Hematopoietic multipotent progenitor cell treated with erythropoietin and hydrocortisone succinate and interleukin-3 and kit ligand, for 15 days (in vitro differentiated cells): ENCODE measurements at regions not wholly inside any gene's neighbourhood (a gene's known extent, or its start where the extent isn't known, plus 50 kb on each side); places are given as distances from the start of the nearest gene placed in this dataset.
"Not testable (repeated sequence)": the region's sequence is repeated elsewhere in the genome, so short reads cannot be mapped to it uniquely, and the experiment has no call there.

Experiments used
- DNase-seq: peaks from one replicate; pipeline ENCODE4 v3.0.0-alpha.2; 2015; ENCODE audit warnings: low spot score

DNA sequence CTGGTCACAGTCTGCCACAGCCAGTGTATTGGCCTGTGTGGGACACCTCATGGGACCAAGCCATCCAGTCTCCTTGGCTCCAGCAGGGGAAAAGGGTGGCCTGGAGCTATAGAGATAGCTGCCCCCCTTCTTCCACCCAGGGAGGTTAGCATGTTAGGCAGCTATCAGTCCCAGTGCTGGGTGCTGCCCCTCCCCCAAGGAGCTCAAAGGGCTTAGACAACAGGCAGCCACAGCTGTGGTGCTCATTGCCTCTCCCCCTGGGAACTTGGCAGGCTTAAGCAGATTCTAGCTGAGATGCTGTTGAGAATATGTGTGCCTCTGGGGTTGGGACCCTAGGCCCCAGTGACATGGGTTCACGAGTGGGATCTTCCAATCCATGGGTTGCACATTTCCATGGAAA is 226.0 kb upstream of the PTGER4 start:
- no peak for DNase-seq

DNA sequence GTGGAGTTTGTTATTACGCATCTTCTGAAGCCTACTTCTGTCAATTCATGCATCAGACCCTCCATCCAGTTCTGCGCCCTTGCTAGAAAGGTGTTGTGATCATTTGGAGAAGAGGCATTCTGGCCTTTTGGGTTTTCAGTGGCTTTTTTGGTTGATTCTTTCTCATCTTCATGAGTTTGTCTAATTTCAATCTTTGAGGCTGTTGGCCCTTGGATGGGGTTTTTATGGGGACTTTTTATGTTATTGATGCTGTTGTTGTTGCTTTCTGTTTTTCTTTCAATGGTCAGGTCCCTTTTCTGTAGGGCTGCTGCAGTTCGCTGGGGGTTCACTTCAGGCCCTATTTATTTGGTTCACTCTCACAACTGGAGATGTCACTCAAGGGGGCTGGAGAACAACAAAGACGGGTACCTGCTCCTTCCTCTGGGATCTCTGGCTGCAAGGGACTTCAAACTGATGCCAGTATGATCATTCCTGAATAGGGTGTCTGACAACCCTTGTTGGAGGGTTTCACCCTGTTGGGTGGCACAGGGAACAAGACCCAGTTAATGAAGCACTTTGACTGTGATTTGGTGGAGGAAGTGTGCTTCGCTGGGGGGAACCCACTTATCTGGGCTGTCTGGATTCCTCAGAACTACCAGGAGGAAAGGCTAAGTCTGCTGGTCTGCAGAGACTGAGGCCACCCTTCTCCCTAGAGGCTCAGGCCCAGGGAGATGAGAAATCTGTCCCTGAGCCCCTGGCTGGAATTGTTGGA is 226.7 kb upstream of the PTGER4 start:
- DNase-seq: no peak

DNA sequence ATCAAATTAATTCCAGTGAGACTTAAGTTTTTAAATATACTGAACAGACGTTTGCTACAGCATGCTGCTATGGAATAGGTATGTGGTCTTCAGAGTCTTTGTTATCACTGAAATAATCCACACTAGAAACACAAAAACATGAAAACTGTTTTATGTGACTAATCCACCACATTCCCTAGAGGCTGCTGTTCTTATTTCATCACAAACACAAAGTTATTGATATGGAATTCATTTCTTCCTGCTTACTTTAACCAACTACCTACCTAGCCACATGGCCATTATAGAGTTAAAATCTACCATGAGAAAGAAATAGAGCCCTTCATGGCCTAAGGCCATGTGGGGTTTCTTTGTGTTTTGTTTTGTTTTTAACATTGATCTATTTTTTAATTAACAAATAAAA is 232.3 kb upstream of the PTGER4 start:
- DNase-seq: no peak

GRCh38 chr5:40446910-40447309 is 232.8 kb upstream of the PTGER4 start:
- DNase-seq: no peak

DNA sequence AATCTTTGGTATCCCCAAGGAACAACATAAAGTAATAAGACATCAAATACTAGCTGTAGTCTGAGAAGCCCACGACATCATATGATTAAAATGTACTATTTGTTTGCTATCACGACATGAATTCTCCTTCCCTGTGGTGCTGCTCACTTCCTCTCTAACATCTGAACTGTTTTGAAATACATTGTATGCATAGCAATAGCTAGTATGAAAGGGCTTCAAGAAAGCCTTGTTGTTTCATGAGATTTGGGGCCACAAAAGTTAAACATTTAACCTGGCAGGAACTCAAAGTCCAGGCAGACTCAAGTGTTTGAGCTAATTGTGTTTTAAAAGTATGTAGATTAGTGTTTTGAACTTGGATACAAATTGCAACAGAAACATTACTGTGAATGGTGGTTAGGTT is 237.4 kb upstream of the PTGER4 start:
- DNase-seq: no peak

GRCh38 chr5:40441733-40442132 is 238.0 kb upstream of the PTGER4 start:
- no peak for DNase-seq

DNA sequence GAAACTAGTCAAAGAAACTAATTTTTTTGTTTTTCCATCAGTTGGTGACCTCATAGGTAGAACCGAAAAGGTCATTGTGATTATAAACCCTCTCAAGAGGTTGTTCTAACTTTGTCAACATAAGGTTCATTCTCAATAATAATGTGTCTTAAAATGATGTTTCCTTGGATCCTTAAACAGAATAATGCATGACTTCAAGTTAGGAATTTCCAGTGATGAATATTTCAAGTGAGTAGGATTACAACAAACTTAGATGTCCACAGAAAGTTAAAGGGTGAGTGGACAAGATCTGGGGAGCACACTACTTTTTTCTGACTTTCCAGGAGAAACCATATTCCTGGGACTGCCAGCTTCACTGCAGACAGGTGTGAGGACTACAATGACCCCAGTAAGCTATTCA is 239.0 kb upstream of the PTGER4 start:
- DNase-seq: no peak

GRCh38 chr5:40439103-40439502 is 240.6 kb upstream of the PTGER4 start:
- not testable (repeated sequence) for DNase-seq

- DNase-seq: not testable (repeated sequence)
These were observed 241.1 kb upstream of the PTGER4 start for GRCh38 chr5:40438646-40439045.

GRCh38 chr5:40437452-40437861 is 242.3 kb upstream of the PTGER4 start:
- DNase-seq: no peak

GRCh38 chr5:40436535-40437237 is 243.0 kb upstream of the PTGER4 start:
- DNase-seq: no peak

DNA sequence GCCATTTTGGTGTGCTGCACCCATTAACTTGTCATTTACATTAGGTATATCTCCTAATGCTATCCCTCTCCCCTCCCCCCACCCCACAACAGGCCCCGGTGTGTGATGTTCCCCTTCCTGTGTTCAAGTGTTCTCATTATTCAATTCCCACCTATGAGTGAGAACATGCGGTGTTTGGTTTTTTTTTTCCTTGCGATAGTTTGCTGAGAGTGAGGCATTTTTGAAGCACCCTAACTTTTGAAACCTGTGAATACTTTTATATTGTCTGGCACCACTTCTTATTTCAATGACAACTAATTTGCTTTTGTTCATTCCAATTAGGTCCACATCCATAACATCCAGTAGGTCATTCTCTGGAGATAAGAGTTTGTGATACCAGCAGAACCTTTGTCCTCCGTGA is 244.0 kb upstream of the PTGER4 start:
- DNase-seq: not testable (repeated sequence)

DNA sequence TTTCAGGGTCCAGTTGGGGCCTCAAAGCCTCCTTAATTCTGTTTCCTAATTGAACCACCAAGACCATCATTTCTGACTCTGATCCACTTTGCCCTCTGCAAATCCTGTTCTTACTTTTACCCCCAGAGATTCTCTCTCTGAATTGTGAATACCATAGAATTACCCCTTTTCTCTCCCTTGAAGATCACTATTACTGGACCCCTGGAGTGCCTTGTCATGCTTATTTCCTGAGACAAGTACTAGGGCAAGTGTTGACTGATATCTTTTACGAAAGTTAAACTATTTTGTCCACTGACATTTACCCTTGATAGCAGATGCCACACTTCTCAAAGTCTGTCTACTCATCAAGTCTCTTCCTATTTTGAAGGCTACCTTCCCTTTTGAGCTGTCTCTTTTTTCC is 246.9 kb upstream of the PTGER4 start:
- DNase-seq: no peak

DNA sequence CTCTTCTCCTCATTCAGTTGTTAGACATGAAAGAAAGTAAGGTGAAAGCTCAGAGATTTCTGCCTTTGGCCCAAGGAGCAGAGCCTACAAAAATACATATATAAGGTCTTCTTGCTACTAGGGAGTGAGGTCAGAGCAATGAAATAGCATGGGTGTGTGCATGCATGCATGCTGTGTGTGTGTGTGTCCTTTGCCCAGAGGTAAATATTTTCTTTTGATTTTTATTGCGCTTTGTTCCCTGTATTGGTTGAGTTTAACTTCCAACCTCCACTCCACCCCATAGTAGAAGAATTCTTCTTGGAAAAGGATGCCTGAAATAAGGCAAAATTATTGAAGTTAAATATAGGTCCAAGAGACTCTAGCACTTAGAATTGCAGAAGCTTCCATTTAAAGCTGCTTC is 248.0 kb upstream of the PTGER4 start:
- no peak for DNase-seq

DNA sequence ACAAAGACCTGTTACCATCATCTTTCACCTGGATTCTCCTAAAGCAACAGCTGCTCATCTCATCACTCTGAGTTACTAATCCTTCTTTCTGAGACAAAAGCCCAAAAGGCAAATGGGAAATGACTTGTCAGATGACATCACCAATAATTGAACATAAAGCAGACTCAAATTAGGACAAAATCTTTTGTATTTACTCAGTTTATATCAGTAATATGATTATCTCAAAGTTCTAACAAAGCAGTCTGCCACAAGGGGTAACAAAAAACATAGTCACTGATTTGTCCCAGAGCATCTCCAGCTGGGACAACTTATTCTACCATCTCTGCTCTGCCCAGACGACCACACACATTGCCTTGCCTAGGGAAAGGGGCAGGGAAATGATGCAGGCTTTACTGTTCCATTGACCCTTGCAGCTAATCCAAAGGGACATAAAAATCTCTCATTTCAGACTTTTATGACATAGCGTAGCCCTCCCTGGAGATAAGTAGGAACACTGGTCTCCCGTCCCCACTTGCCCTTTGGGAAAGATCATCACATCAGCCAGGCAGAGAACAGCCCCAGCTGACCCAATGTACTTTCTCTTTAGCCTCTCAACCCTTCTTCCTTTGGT is 249.5 kb upstream of the PTGER4 start:
- no peak for DNase-seq

DNA sequence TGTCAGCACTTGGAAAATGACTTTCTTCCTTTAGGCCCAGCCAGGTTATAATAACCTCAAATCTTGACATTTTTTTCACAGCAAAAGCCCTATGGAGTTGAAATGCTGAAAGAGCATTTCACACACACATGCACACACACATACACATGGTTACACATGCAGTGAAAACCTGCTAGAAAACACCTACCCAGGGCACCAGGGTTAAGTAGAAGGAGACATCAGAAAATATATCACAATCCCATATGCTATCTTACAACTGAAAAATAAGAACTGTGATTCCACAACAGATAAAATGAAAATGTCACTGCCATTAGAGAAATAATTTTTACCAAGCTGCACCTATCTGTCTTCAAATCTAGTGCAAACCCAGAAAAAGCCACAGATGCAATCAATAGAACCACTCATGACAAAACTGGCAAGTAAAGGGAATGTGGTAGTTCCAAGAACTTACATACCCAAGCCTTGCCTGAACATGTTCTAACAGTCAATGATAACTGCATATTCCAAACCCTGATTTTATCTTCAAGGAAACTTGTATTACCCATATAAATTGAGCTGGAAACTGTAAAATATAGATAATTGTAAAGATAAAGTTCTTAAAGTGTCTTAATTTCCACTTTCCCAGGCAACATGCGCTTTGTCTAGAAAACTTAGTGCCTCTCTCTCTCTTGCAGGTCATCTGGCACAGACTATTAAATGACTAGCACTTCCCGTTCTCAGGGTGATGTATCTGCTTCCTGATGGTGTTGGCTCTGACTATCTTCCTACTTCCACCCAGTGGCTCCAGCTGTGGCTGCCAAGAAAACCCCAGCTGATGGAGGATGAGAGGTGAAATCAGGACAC is 250.2 kb upstream of the PTGER4 start:
- DNase-seq: no peak

DNA sequence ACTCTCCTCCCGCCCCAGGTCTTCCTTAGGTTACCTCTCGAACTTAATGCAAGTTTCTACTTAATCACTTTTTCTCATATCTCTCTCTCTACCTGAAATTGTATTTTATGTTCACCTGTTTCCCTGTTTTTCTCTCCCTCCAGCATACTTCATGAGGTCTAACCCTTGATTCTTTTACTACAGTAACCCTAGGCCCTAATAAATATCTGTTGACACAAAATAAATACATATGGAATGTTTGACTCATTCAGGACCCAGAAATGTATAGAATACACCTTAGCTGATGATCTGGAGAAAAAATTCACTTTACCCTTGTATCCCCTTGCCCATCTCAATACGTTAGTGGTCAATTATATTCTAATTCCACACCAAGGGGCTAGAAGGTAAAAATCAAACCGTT is 250.9 kb upstream of the PTGER4 start:
- DNase-seq: no peak

- no peak for DNase-seq
These were observed 251.6 kb upstream of the PTGER4 start for GRCh38 chr5:40428126-40428525.

GRCh38 chr5:40417046-40417810 is 262.5 kb upstream of the PTGER4 start:
- not testable (repeated sequence) for DNase-seq

GRCh38 chr5:40416588-40416987 is 263.1 kb upstream of the PTGER4 start:
- no peak for DNase-seq

- DNase-seq: no peak
These were observed 263.6 kb upstream of the PTGER4 start for GRCh38 chr5:40416098-40416497.

DNA sequence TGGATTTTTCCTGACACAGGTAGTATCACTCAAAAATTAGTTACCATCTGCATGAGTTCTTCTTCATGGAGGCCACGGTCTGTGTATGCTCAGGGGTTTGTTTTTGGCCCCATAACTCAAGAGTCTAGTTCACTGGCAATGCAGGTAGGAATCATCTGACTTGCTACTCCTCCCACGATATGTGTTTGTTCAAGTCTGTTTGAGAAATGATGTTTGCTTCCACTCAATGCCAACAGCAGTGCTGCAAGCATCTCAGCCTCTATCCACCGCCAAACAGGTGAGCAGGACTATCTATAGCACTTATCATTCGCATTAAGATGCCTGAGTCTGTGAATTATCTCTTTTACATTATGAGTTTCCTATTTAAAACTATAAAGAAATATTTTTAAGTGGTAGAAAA is 264.8 kb upstream of the PTGER4 start:
- DNase-seq: no peak
